ENCODE measurements at regions not wholly inside any gene's neighbourhood (a gene's known extent, or its start where the extent isn't known, plus 50 kb on each side); places are given as distances from the start of the nearest gene placed in this dataset.

- Histone ChIP-seq H2AFZ (ENCODE audit: low read depth, low read length) (no peak overlapping the region), H3K79me2 (ENCODE audit: control insufficient read depth, insufficient read depth, low read length) (no peaks in the 10 kb centered on the region), H3K9me1 (ENCODE audit: control insufficient read depth, insufficient read depth, low read length) (no peaks in the 10 kb centered on the region), H3K9ac (ENCODE audit: insufficient read depth in 1 of 2, low read depth in 2 of 2, low read length in 2 of 2) (no peak overlapping the region), H3K9me3 (replicated peaks; ENCODE audit: control insufficient read depth, insufficient read depth, low read depth, low read length) (no peaks in the 10 kb centered on the region), H3K4me3 (no peak overlapping the region), H3K4me1 (replicated peaks in 1 of 2; ENCODE audit: control insufficient read depth in 2 of 2, insufficient read depth in 2 of 2, low read length in 2 of 2) (no peaks in the 10 kb centered on the region), H3K27me3 (ENCODE audit: control insufficient read depth in 2 of 2, insufficient read depth in 2 of 2, low read length in 2 of 2) (no peaks in the 10 kb centered on the region), H4K20me1 (replicated peaks; ENCODE audit: control insufficient read depth, insufficient read depth, low read length) (no peaks in the 10 kb centered on the region), H3K27ac (ENCODE audit: extremely low read depth, low read depth, low read length) (no peak overlapping the region), H3K36me3 (ENCODE audit: control insufficient read depth, insufficient read depth, low read length) (no peaks in the 10 kb centered on the region), H3K4me2 (ENCODE audit: insufficient read depth, low read length) (no peak overlapping the region)
- ChIA-PET POLR2A (no interaction called here), CTCF (ENCODE audit: low intra/inter-chr PET ratio) (no interaction called here)
- FAIRE-seq (no peak), DNase-seq (ENCODE audit: extremely low read depth in 1 of 4, low spot score in 3 of 4) (no peak), ATAC-seq (no peak)
- no peak for TF ChIP-seq MED1 (CRISPR knock-in tag; IDR thresholded peaks at IDR 0.05; ENCODE audit: borderline replicate concordance)
- TF ChIP-seq MTF1 (CRISPR knock-in tag; IDR thresholded peaks at IDR 0.05; ENCODE audit: borderline replicate concordance): no peak
- no peak for TF ChIP-seq XRCC5 (IDR thresholded peaks at IDR 0.05; ENCODE audit: low read depth, low read length)
- no peak for TF ChIP-seq ZNF75A (CRISPR knock-in tag; IDR thresholded peaks at IDR 0.05)
- TF ChIP-seq SRSF3 (IDR thresholded peaks at IDR 0.05; ENCODE audit: insufficient read depth, low read length): no peak
- no peak for TF ChIP-seq EHMT2 (IDR thresholded peaks at IDR 0.05)
- no peak for TF ChIP-seq MTA3 (IDR thresholded peaks at IDR 0.05; ENCODE audit: borderline replicate concordance)
- TF ChIP-seq ZNF449 (CRISPR knock-in tag; IDR thresholded peaks at IDR 0.05): no peak
- no peak for TF ChIP-seq CBX8 (IDR thresholded peaks at IDR 0.05; ENCODE audit: borderline replicate concordance, extremely low read depth, low read depth, low read length, poor library complexity, severe bottlenecking)
- BruUV-seq (replicated peaks): no TSS peak
- intact Hi-C loops (cut with micrococcal nuclease) (no loop called here), in situ Hi-C loops (cut with MboI) (no loop called here)
- WGBS (ENCODE audit: insufficient coverage, low coverage, missing lambda C conversion rate): 0% methylated on average over 2 of the region's 2 CpGs
Measured at GRCh38 chrX:122188751-122189150, 995.3 kb upstream of the GRIA3 start.

All from K562 (cell line).